Thyroid gland (tissue), 4 donors: ENCODE measurements at regions not wholly inside any gene's neighbourhood (a gene's known extent, or its start where the extent isn't known, plus 50 kb on each side); places are given as distances from the start of the nearest gene placed in this dataset.

Source experiments
- DNase-seq, 2 donors: peaks; one replicate each; pipeline ENCODE4 v3.0.0-alpha.2; 2019
- H3K27ac ChIP-seq, 3 donors: fragments of 200-600 bp; sonication (generic); 1 replicate in 2 of 3; 2 replicates in 1 of 3; pipeline ENCODE4 v1.5.1; 2016 to 2019; ENCODE audit warnings: mild to moderate bottlenecking in 1 of 3, moderate library complexity in 1 of 3
- H3K27me3 ChIP-seq: fragments of 200-600 bp; sonication (generic); one replicate; pipeline ENCODE4 v1.5.1; 2019
- H3K36me3 ChIP-seq, 2 donors: fragments of 200-600 bp; sonication (generic); one replicate each; pipeline ENCODE4 v1.5.1; 2016 to 2019
- H3K4me1 ChIP-seq, 2 donors: fragments of 200-600 bp; sonication (generic); one replicate each; pipeline ENCODE4 v1.5.1; 2017 to 2019
- H3K4me3 ChIP-seq, 3 donors: fragments of 200-600 bp; sonication (generic); replicated peaks in 1 of 3; 1 replicate in 2 of 3; 2 replicates in 1 of 3; pipeline ENCODE4 v1.5.1; 2016; ENCODE audit warnings: mild to moderate bottlenecking in 1 of 3
- H3K9me3 ChIP-seq: fragments of 200-600 bp; sonication (generic); one replicate; pipeline ENCODE4 v1.5.1; 2017
- POLR2A ChIP-seq, 2 donors: fragments of 450-650 bp; IDR thresholded peaks; one replicate each; pipeline ENCODE4 v1.6.1; 2017; ENCODE audit warnings: antibody characterized with exemption in 2 of 2, mild to moderate bottlenecking in 2 of 2, moderate library complexity in 1 of 2
- WGBS, 2 donors: methylation state at CpG; one replicate each; pipeline ENCODE4 v1.1.5; 2017; 5-methylcytosine and 5-hydroxymethylcytosine counted together
- intact Hi-C: fragments of 100-400 bp; cut with DNase I; formaldehyde crosslinking; loops from one replicate; pipeline ENCODE4 v1.15.1; 2023
- TF ChIP-seq, protein P1 (sequence below), 6 experiments: fragments of 200-600 bp in 3 of 6; fragments of 450-650 bp in 3 of 6; sonication (generic) in 3 of 6; IDR thresholded peaks; one replicate each; pipeline ENCODE4 v1.5.1; 2016 to 2019; ENCODE audit warnings: antibody characterized with exemption in 6 of 6, mild to moderate bottlenecking in 2 of 6, inconsistent platforms in 1 of 6, moderate library complexity in 1 of 6

DNA sequence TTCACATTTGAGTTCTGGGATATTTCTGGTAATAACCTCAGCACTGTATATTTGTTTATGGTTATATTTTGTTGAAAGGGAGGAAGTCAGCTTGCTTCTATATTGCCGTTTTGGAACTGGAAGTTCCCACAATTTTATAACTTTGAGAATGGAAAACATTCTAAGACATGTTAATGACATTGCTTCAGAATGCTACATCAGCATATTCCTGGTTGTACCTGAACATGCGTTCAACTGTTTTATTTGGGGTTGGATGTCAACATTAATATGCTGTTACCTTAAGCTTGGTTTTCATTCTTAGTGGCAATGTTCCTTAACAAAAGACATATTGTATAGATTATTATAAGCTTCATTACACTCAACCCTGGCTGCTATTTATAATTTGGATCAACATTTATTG lies 489.4 kb upstream of the MAGEB18 start:
- H3K9me3 ChIP-seq: no peaks in the 10 kb centered on the region
- H3K27me3 ChIP-seq: no peaks in the 10 kb centered on the region
- H3K4me1 ChIP-seq: no peaks in the 10 kb centered on the region
- TF ChIP-seq, protein P1, sequence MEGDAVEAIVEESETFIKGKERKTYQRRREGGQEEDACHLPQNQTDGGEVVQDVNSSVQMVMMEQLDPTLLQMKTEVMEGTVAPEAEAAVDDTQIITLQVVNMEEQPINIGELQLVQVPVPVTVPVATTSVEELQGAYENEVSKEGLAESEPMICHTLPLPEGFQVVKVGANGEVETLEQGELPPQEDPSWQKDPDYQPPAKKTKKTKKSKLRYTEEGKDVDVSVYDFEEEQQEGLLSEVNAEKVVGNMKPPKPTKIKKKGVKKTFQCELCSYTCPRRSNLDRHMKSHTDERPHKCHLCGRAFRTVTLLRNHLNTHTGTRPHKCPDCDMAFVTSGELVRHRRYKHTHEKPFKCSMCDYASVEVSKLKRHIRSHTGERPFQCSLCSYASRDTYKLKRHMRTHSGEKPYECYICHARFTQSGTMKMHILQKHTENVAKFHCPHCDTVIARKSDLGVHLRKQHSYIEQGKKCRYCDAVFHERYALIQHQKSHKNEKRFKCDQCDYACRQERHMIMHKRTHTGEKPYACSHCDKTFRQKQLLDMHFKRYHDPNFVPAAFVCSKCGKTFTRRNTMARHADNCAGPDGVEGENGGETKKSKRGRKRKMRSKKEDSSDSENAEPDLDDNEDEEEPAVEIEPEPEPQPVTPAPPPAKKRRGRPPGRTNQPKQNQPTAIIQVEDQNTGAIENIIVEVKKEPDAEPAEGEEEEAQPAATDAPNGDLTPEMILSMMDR (IDR thresholded peaks at IDR 0.05): no peak
- TF ChIP-seq POLR2A (IDR thresholded peaks at IDR 0.05): no peak
- H3K4me3 ChIP-seq: no peak overlapping the region
- DNase-seq: no peak
- intact Hi-C loops: no loop called here
- no peaks in the 10 kb centered on the region for H3K36me3 ChIP-seq
- 79 to 86% methylated on average over 2 of the region's 2 CpGs for WGBS, 2 donors
- no peak overlapping the region for H3K27ac ChIP-seq

DNA sequence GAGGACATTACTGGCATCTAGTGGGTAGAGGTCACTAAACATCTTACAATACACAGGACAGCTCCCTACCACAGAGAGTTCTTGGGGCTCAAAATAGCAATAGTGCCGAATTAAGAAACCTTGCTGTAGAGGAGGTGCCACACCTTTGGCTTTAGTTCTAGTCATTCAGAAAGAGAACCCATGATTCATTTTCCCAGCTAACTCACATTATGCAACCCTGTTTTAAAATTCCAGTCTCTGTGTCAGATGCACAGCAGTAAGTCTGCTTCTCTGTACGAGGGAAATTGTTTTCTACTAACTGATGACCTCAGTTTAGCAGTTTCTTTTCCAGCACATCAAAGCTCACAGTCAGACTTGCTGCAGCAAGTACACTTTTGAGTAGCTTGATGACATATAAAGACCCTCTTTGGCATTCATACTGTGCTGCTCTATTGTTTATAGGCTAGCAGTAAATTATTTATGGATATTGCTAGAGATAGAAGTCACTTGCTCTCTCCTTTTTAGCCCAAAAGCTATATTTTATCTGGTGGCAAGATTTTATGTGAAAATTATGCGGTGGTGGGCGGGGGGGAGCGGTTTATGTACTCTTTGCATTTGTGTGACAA lies 487.8 kb upstream of the MAGEB18 start:
- intact Hi-C loops: no loop called here
- no peaks in the 10 kb centered on the region for H3K4me1 ChIP-seq
- no peaks in the 10 kb centered on the region for H3K27me3 ChIP-seq
- no peak overlapping the region for H3K27ac ChIP-seq
- TF ChIP-seq, protein P1 (IDR thresholded peaks at IDR 0.05): no peak
- no peak for TF ChIP-seq POLR2A (IDR thresholded peaks at IDR 0.05)
- no peak for DNase-seq
- 79 to 89% methylated on average over 5 of the region's 5 CpGs for WGBS, 2 donors
- no peak overlapping the region for H3K4me3 ChIP-seq
- H3K9me3 ChIP-seq: no peaks in the 10 kb centered on the region
- H3K36me3 ChIP-seq: no peaks in the 10 kb centered on the region

DNA sequence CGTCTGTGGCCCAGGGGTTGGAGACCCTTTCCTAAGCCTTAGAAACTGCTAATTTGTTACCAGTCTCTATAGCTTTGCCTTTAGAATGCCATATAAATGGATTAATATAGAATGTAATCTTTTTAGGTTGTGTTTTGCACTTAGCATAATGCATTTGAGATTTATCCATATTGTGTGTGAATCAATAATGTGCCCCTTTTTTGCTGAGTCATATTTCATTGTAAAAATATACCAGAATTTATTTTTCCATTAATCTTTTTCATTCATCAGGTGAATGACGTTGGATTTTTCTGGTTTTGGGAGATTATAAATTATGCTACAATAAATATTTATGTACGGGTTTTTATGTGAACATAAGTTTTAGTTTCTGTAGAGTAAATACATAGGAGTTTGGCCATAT lies 478.8 kb upstream of the MAGEB18 start:
- intact Hi-C loops: no loop called here
- no peaks in the 10 kb centered on the region for H3K36me3 ChIP-seq
- H3K4me1 ChIP-seq: no peaks in the 10 kb centered on the region
- no peaks in the 10 kb centered on the region for H3K27me3 ChIP-seq
- no peak overlapping the region for H3K27ac ChIP-seq
- no peaks in the 10 kb centered on the region for H3K9me3 ChIP-seq
- TF ChIP-seq, protein P1 (IDR thresholded peaks at IDR 0.05): no peak
- TF ChIP-seq POLR2A (IDR thresholded peaks at IDR 0.05): no peak
- no peak for DNase-seq
- no peak overlapping the region for H3K4me3 ChIP-seq
- WGBS, 2 donors: 89 to 94% methylated on average over 2 to 3 of the region's 3 CpGs

DNA sequence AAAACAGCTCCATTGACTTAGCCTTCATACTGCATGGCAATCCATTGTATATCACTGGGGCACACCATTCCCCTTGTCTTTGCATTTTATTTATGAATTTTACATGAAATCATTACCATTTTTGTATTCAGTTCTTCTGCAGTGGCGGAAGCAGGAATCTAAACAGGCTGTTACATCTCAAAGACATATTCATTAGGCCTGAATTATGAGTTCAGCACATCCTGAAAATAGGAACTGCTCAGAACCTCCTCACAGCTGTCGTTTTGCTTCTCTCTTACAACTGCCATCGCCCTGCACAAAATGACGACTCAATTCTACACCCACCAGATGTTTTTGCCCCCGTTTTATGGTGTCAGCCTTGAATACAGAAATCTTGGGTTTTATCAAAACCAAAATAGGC lies 474.4 kb upstream of the MAGEB18 start:
- DNase-seq: no peak
- H3K4me1 ChIP-seq: no peaks in the 10 kb centered on the region
- H3K27me3 ChIP-seq: no peaks in the 10 kb centered on the region
- H3K36me3 ChIP-seq: no peaks in the 10 kb centered on the region
- H3K27ac ChIP-seq: no peak overlapping the region
- H3K9me3 ChIP-seq: no peaks in the 10 kb centered on the region
- no peak for TF ChIP-seq POLR2A (IDR thresholded peaks at IDR 0.05)
- TF ChIP-seq, protein P1 (IDR thresholded peaks at IDR 0.05): no peak
- H3K4me3 ChIP-seq: no peak overlapping the region
- 69 to 73% methylated on average over 5 of the region's 5 CpGs for WGBS, 2 donors
- intact Hi-C loops: no loop called here

DNA sequence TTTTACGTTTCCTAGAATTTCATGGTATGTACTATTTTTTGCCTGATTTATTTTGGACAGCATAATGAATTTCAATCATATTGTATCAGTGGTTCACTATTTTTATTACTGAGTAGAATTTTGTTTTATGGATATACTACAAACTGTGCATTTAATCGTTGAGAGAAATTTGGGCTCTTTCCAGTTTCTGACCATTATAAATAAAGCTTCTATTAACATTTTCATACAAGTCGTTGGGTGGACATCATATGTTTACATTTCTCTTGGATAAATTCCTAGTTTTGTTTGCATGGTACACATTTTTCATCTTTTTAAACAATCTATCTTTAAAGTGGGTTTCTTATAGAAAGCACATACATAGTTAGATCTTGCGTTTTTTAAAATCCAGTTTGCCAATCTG lies 472.7 kb upstream of the MAGEB18 start:
- no peaks in the 10 kb centered on the region for H3K36me3 ChIP-seq
- no peaks in the 10 kb centered on the region for H3K9me3 ChIP-seq
- no peak overlapping the region for H3K4me3 ChIP-seq
- DNase-seq: no peak
- whole genome bisulfite sequencing, 2 donors: 67 to 76% methylated on average over 4 of the region's 4 CpGs
- H3K27me3 ChIP-seq: no peaks in the 10 kb centered on the region
- H3K4me1 ChIP-seq: no peaks in the 10 kb centered on the region
- H3K27ac ChIP-seq: no peak overlapping the region
- no peak for TF ChIP-seq POLR2A (IDR thresholded peaks at IDR 0.05)
- intact Hi-C loops: no loop called here

DNA sequence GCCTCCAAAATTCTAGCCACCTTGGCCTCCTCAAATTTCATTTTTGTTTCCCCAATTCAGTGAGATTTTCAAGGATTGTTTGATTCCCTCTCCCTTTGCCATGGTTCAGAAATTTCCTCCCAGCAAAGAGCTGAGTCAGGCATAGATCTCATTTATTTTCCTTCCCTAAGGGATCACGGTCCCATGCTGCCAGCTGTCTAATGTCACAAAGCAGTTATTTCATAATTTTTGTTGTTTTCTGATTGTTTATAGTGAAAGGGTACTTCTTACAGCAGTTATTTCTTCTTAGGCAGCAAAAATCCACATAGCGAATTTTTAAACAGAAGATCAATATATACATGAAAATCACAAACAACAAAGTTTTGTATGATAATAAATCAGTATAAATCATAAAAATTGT lies 470.5 kb upstream of the MAGEB18 start:
- WGBS, 2 donors: 66 to 79% methylated on average over 2 of the region's 2 CpGs
- no peak for TF ChIP-seq POLR2A (IDR thresholded peaks at IDR 0.05)
- TF ChIP-seq, protein P1 (IDR thresholded peaks at IDR 0.05): no peak
- Histone ChIP-seq H3K36me3 (no peaks in the 10 kb centered on the region), H3K27ac (no peak overlapping the region), H3K27me3 (no peaks in the 10 kb centered on the region), H3K4me3 (no peak overlapping the region), H3K4me1 (no peaks in the 10 kb centered on the region), H3K9me3 (no peaks in the 10 kb centered on the region)
- no peak for DNase-seq
- intact Hi-C loops: no loop called here
